Fibroblast of lung (primary cell): ENCODE measurements at regions not wholly inside any gene's neighbourhood (a gene's known extent, or its start where the extent isn't known, plus 50 kb on each side); places are given as distances from the start of the nearest gene placed in this dataset.

Experiments used
- DNase-seq, 2 donors: peaks; one replicate each; pipeline versions ENCODE4 v3.0.0 to v3.0.0-alpha.2; 2010; ENCODE audit warnings: low read depth in 2 of 2
- H2AFZ ChIP-seq: 2 replicates; pipeline ENCODE4 v1.5.1; 2012; ENCODE audit warnings: low read length, control low read depth, inconsistent platforms
- H3K27ac ChIP-seq: 2 replicates; pipeline ENCODE4 v1.5.1; 2011; ENCODE audit warnings: low read length, control low read depth; ENCODE audit not compliant: insufficient read depth
- H3K27me3 ChIP-seq: 2 replicates; pipeline ENCODE4 v1.5.1; 2011; ENCODE audit warnings: mild to moderate bottlenecking, low read length; ENCODE audit not compliant: control insufficient read depth, insufficient read depth
- H3K36me3 ChIP-seq: 2 replicates; pipeline ENCODE4 v1.5.1; 2011; ENCODE audit warnings: low read length; ENCODE audit not compliant: control insufficient read depth, insufficient read depth
- H3K4me1 ChIP-seq: 2 replicates; pipeline ENCODE4 v1.5.1; 2011; ENCODE audit warnings: low read length; ENCODE audit not compliant: control insufficient read depth, insufficient read depth; ENCODE audit errors: extremely low read depth
- H3K4me2 ChIP-seq: 2 replicates; pipeline ENCODE4 v1.5.1; 2011; ENCODE audit warnings: low read length, control low read depth; ENCODE audit not compliant: insufficient read depth; ENCODE audit errors: extremely low read depth
- H3K4me3 ChIP-seq, 4 experiments: fragments of 200-600 bp in 1 of 4; sonication (generic) in 1 of 4; replicated peaks in 1 of 4; 2 replicates each; pipeline ENCODE4 v1.5.1; 2011 to 2016; ENCODE audit warnings: low read length in 4 of 4, low read depth in 3 of 4, mild to moderate bottlenecking in 3 of 4, control low read depth in 2 of 4, inconsistent platforms in 1 of 4, mixed read lengths in 1 of 4; ENCODE audit not compliant: insufficient read depth in 1 of 4; ENCODE audit errors: control extremely low read depth in 1 of 4
- H3K79me2 ChIP-seq: 2 replicates; pipeline ENCODE4 v1.5.1; 2012; ENCODE audit warnings: mild to moderate bottlenecking, low read length, inconsistent platforms; ENCODE audit not compliant: control insufficient read depth, insufficient read depth
- H3K9ac ChIP-seq: 2 replicates; pipeline ENCODE4 v1.5.1; 2011; ENCODE audit warnings: mild to moderate bottlenecking, low read length, control low read depth; ENCODE audit not compliant: insufficient read depth
- H3K9me3 ChIP-seq: 2 replicates; pipeline ENCODE4 v1.5.1; 2012; ENCODE audit warnings: low read depth, low read length; ENCODE audit not compliant: control insufficient read depth, insufficient read depth
- H4K20me1 ChIP-seq: 2 replicates; pipeline ENCODE4 v1.5.1; 2011; ENCODE audit warnings: low read length; ENCODE audit not compliant: control insufficient read depth, insufficient read depth; ENCODE audit errors: extremely low read depth
- EZH2 ChIP-seq: IDR thresholded peaks from 2 replicates; pipeline ENCODE4 v1.5.1; 2012; ENCODE audit warnings: low read length, control low read depth, mild to moderate bottlenecking; ENCODE audit errors: missing control alignments
- TF ChIP-seq, protein P1 (sequence below), 2 donors: IDR thresholded peaks in 1 of 2; conservative IDR thresholded peaks in 1 of 2; 1 replicate in 1 of 2; 2 replicates in 1 of 2; pipeline ENCODE4 v1.5.1; 2011 to 2012; ENCODE audit warnings: low read length in 2 of 2, control low read depth in 1 of 2, inconsistent platforms in 1 of 2, low read depth in 1 of 2, mild to moderate bottlenecking in 1 of 2

DNA sequence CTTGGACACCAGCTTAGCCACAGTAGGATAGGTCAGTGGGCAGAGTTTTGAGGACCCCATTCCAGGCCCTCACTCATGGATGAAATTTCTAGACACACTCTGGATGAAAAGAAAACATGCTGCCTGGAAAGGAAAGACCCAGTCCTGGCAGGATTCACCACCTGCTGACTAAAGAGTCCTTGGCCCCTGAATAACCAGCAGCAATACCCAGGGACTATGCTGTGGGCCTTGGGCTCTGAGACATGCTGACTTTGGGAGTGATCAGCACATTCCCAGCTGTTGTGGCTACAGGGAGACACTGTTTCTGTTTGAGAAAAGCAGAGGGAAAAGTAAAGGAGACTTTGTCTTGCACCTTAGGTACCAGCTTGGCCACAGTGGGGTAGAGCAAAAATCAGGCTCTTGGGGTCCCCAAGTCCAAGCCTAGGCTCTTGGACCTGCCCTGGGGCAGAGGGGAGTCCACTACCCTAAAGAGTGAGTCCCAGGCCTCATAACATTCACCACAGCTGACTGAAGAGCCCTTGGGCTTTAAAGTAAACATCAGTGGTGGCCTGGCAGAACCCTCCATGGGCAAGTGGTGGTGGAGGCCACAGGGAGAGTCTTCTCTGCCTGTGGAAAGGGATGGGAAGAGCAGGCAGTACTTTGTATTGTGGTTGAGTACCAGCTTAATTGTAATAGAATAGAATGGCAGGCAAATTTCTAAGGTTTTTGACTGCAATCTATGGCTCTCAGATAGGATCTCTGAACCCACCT, 516.8 kb downstream of the BCKDHB start:
- TF ChIP-seq EZH2 = no peak
- no peaks in the 10 kb centered on the region for H3K4me1 ChIP-seq
- no peak overlapping the region for H3K9ac ChIP-seq
- H4K20me1 ChIP-seq = no peaks in the 10 kb centered on the region
- no peaks in the 10 kb centered on the region for H3K36me3 ChIP-seq
- DNase-seq = no peak
- no peak overlapping the region for H2AFZ ChIP-seq
- no peak overlapping the region for H3K4me3 ChIP-seq
- H3K27me3 ChIP-seq = no peaks in the 10 kb centered on the region
- no peaks in the 10 kb centered on the region for H3K79me2 ChIP-seq
- no peak overlapping the region for H3K4me2 ChIP-seq
- no peak overlapping the region for H3K27ac ChIP-seq
- H3K9me3 ChIP-seq = no peaks in the 10 kb centered on the region

DNA sequence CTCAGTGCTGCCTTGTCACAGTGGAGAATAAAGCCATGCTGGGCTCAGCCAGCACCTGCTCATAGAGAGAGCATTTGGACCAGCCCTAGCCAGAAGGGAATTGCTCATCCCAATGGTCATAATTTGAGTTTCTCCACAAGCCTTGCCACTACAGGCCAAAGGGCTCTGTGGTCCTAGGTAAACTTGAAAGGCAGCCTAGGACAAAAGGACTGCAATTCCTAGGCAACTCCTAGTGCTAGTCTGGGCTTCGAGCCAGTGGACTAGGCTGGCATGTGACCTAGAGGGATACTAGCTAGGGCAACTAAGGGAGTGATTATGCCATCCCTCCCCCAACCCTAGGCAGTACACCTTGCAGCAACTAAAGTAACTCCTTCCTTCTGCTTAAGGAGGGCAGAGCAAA, 516.2 kb downstream of the BCKDHB start:
- H3K9ac ChIP-seq = no peak overlapping the region
- H4K20me1 ChIP-seq = no peaks in the 10 kb centered on the region
- no peaks in the 10 kb centered on the region for H3K4me1 ChIP-seq
- no peaks in the 10 kb centered on the region for H3K9me3 ChIP-seq
- no peaks in the 10 kb centered on the region for H3K79me2 ChIP-seq
- H2AFZ ChIP-seq = no peak overlapping the region
- H3K4me3 ChIP-seq = no peak overlapping the region
- no peak overlapping the region for H3K4me2 ChIP-seq
- TF ChIP-seq, protein P1, sequence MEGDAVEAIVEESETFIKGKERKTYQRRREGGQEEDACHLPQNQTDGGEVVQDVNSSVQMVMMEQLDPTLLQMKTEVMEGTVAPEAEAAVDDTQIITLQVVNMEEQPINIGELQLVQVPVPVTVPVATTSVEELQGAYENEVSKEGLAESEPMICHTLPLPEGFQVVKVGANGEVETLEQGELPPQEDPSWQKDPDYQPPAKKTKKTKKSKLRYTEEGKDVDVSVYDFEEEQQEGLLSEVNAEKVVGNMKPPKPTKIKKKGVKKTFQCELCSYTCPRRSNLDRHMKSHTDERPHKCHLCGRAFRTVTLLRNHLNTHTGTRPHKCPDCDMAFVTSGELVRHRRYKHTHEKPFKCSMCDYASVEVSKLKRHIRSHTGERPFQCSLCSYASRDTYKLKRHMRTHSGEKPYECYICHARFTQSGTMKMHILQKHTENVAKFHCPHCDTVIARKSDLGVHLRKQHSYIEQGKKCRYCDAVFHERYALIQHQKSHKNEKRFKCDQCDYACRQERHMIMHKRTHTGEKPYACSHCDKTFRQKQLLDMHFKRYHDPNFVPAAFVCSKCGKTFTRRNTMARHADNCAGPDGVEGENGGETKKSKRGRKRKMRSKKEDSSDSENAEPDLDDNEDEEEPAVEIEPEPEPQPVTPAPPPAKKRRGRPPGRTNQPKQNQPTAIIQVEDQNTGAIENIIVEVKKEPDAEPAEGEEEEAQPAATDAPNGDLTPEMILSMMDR (conservative IDR thresholded peaks at IDR 0.05 in 1 of 2, IDR thresholded peaks at IDR 0.05 in 1 of 2; ENCODE audit: low read depth in 1 of 2, low read length in 2 of 2) = no peak
- no peak for TF ChIP-seq EZH2
- H3K27me3 ChIP-seq = no peaks in the 10 kb centered on the region
- no peaks in the 10 kb centered on the region for H3K36me3 ChIP-seq
- no peak overlapping the region for H3K27ac ChIP-seq
- no peak for DNase-seq

DNA sequence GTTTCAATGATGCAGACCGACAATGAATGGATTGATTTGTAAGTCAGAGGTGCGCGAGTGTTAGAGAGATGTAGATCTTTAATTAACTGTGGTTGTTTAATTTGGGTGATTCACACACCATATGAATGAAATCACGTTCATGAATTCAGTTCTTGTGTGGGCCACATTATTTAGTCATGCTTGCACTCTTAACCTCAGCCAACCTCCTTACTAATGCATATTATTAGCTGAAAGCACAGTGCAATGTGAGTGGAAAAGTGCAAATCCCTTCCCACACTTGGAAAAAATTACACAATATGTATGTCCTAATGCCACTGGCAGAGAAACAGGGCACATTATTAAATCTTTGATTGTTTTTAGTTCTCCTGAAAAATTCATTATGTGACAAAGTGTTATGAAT, 512.5 kb downstream of the BCKDHB start:
- Histone ChIP-seq H3K36me3 (no peaks in the 10 kb centered on the region), H4K20me1 (no peaks in the 10 kb centered on the region), H3K27ac (no peak overlapping the region), H3K4me2 (no peak overlapping the region), H3K9ac (no peak overlapping the region), H3K27me3 (no peaks in the 10 kb centered on the region), H3K79me2 (no peaks in the 10 kb centered on the region), H3K9me3 (no peaks in the 10 kb centered on the region), H2AFZ (no peak overlapping the region), H3K4me3 (no peak overlapping the region), H3K4me1 (no peaks in the 10 kb centered on the region)
- TF ChIP-seq EZH2 = no peak
- TF ChIP-seq, protein P1 (conservative IDR thresholded peaks at IDR 0.05 in 1 of 2, IDR thresholded peaks at IDR 0.05 in 1 of 2; ENCODE audit: low read depth in 1 of 2, low read length in 2 of 2) = no peak
- DNase-seq = peak; percentile 75 to 86
